H9 (cell line): ENCODE measurements at regions not wholly inside any gene's neighbourhood (a gene's known extent, or its start where the extent isn't known, plus 50 kb on each side); places are given as distances from the start of the nearest gene placed in this dataset.

Source experiments
- DNase-seq: peaks from one replicate; pipeline ENCODE4 v3.0.0-alpha.2; 2017
- H2AFZ ChIP-seq: one replicate; pipeline ENCODE4 v1.6.1; 2013; ENCODE audit warnings: mild to moderate bottlenecking, low read length, control low read depth, moderate library complexity
- H2AK5ac ChIP-seq: 2 replicates; pipeline ENCODE4 v1.6.1; 2013; ENCODE audit warnings: low read length, control low read depth, mixed read lengths; ENCODE audit not compliant: insufficient read length
- H2BK120ac ChIP-seq: one replicate; pipeline ENCODE4 v1.6.1; 2013; ENCODE audit warnings: low read depth, mild to moderate bottlenecking, low read length, control low read depth, inconsistent platforms; ENCODE audit not compliant: poor library complexity, severe bottlenecking
- H2BK12ac ChIP-seq: 2 replicates; pipeline ENCODE4 v1.6.1; 2013; ENCODE audit warnings: low read length, control low read depth, mixed read lengths, low read depth; ENCODE audit not compliant: insufficient read length
- H2BK15ac ChIP-seq: 2 replicates; pipeline ENCODE4 v1.6.1; 2013; ENCODE audit warnings: low read depth, low read length, control low read depth
- H2BK20ac ChIP-seq: one replicate; pipeline ENCODE4 v1.6.1; 2013; ENCODE audit warnings: low read depth, mild to moderate bottlenecking, low read length, control low read depth, inconsistent platforms; ENCODE audit not compliant: poor library complexity, severe bottlenecking
- H2BK5ac ChIP-seq: 2 replicates; pipeline ENCODE4 v1.6.1; 2013; ENCODE audit warnings: low read length, control low read depth, mixed read lengths; ENCODE audit not compliant: insufficient read length
- H3K14ac ChIP-seq: 2 replicates; pipeline ENCODE4 v1.6.1; 2013; ENCODE audit warnings: low read length, control low read depth; ENCODE audit not compliant: insufficient read depth
- H3K18ac ChIP-seq: 2 replicates; pipeline ENCODE4 v1.6.1; 2013; ENCODE audit warnings: low read depth, mild to moderate bottlenecking, mixed read lengths, low read length, control low read depth; ENCODE audit not compliant: insufficient read length
- H3K23ac ChIP-seq: 2 replicates; pipeline ENCODE4 v1.6.1; 2013; ENCODE audit warnings: low read length, control low read depth, mixed read lengths, low read depth; ENCODE audit not compliant: insufficient read length
- H3K23me2 ChIP-seq: 2 replicates; pipeline ENCODE4 v1.6.1; 2013; ENCODE audit warnings: low read depth, mild to moderate bottlenecking, mixed read lengths, low read length, control low read depth; ENCODE audit not compliant: insufficient read length, poor library complexity, severe bottlenecking
- H3K27ac ChIP-seq: 2 replicates; pipeline ENCODE4 v1.5.1; 2013; ENCODE audit warnings: low read length, control low read depth, mixed read lengths, low read depth; ENCODE audit not compliant: insufficient read length
- H3K27me3 ChIP-seq: 2 replicates; pipeline ENCODE4 v1.6.1; 2013; ENCODE audit warnings: low read length, control low read depth, inconsistent platforms; ENCODE audit not compliant: insufficient read depth
- H3K4ac ChIP-seq: 2 replicates; pipeline ENCODE4 v1.6.1; 2013; ENCODE audit warnings: low read depth, mild to moderate bottlenecking, control low read depth, inconsistent platforms, low read length, moderate library complexity
- H3K4me1 ChIP-seq: 2 replicates; pipeline ENCODE4 v1.6.1; 2013; ENCODE audit warnings: low read length, control low read depth, inconsistent platforms; ENCODE audit not compliant: insufficient read depth
- H3K4me2 ChIP-seq: 2 replicates; pipeline ENCODE4 v1.6.1; 2013; ENCODE audit warnings: low read length, control low read depth, mixed read lengths; ENCODE audit not compliant: insufficient read length, insufficient read depth
- H3K56ac ChIP-seq: 2 replicates; pipeline ENCODE4 v1.6.1; 2013; ENCODE audit warnings: low read depth, mild to moderate bottlenecking, mixed read lengths, low read length, control low read depth; ENCODE audit not compliant: insufficient read length
- H3K79me1 ChIP-seq: 2 replicates; pipeline ENCODE4 v1.6.1; 2013; ENCODE audit warnings: low read depth, mild to moderate bottlenecking, moderate library complexity, low read length, control low read depth, inconsistent platforms; ENCODE audit not compliant: insufficient read depth, poor library complexity, severe bottlenecking
- H3K79me2 ChIP-seq: 2 replicates; pipeline ENCODE4 v1.6.1; 2013; ENCODE audit warnings: low read length, control low read depth, inconsistent platforms; ENCODE audit not compliant: insufficient read depth
- H3K9ac ChIP-seq: 2 replicates; pipeline ENCODE4 v1.6.1; 2013; ENCODE audit warnings: low read length, control low read depth, mixed read lengths; ENCODE audit not compliant: insufficient read length; ENCODE audit errors: extremely low read depth
- H3K9me3 ChIP-seq: one replicate; pipeline ENCODE4 v1.6.1; 2013; ENCODE audit warnings: low read depth, low read length, inconsistent platforms; ENCODE audit not compliant: control insufficient read depth
- H3T11ph ChIP-seq: one replicate; pipeline ENCODE4 v1.6.1; 2013; ENCODE audit warnings: mild to moderate bottlenecking, low read length, control low read depth, inconsistent platforms
- H4K20me1 ChIP-seq: one replicate; pipeline ENCODE4 v1.6.1; 2013; ENCODE audit not compliant: control insufficient read depth, insufficient read length, insufficient read depth
- H4K5ac ChIP-seq: 2 replicates; pipeline ENCODE4 v1.6.1; 2013; ENCODE audit warnings: low read depth, mild to moderate bottlenecking, mixed read lengths, low read length, control low read depth; ENCODE audit not compliant: insufficient read length
- H4K8ac ChIP-seq: replicated peaks from 2 replicates; pipeline ENCODE4 v1.6.1; 2013; ENCODE audit warnings: low read length, control low read depth, mixed read lengths, low read depth; ENCODE audit not compliant: insufficient read length
- H4K91ac ChIP-seq: 2 replicates; pipeline ENCODE4 v1.6.1; 2013; ENCODE audit warnings: low read depth, mild to moderate bottlenecking, moderate library complexity, mixed read lengths, low read length, control low read depth; ENCODE audit not compliant: insufficient read length
- H3K27ac Mint-ChIP-seq, 3 experiments: 2 replicates in 2 of 3; 3 replicates in 1 of 3; pipeline ENCODE4 v1.8.0; 2020 to 2021; ENCODE audit warnings: mixed read lengths in 3 of 3, mild to moderate bottlenecking in 1 of 3, moderate library complexity in 1 of 3
- H3K27me3 Mint-ChIP-seq: 2 replicates; pipeline ENCODE4 v1.8.0; 2021; ENCODE audit warnings: low read depth, mild to moderate bottlenecking, moderate library complexity, mixed read lengths
- H3K36me3 Mint-ChIP-seq, 3 experiments: 2 replicates in 2 of 3; 3 replicates in 1 of 3; pipeline ENCODE4 v1.8.0; 2020 to 2021; ENCODE audit warnings: low read depth in 3 of 3, mixed read lengths in 3 of 3; ENCODE audit not compliant: insufficient read depth in 1 of 3
- H3K4me1 Mint-ChIP-seq, 2 experiments: 2 replicates each; pipeline ENCODE4 v1.8.0; 2020; ENCODE audit warnings: mixed read lengths in 2 of 2
- H3K4me3 Mint-ChIP-seq, 2 experiments: 2 replicates in 1 of 2; 3 replicates in 1 of 2; pipeline ENCODE4 v1.8.0; 2020 to 2021; ENCODE audit warnings: mild to moderate bottlenecking in 2 of 2, mixed read lengths in 2 of 2, moderate library complexity in 1 of 2
- H3K9me3 Mint-ChIP-seq, 2 experiments: 2 replicates in 1 of 2; 3 replicates in 1 of 2; pipeline ENCODE4 v1.8.0; 2020; ENCODE audit warnings: mild to moderate bottlenecking in 2 of 2, mixed read lengths in 2 of 2, moderate library complexity in 1 of 2
- CTCF ChIP-seq: fragments of 200-600 bp; sonication (generic); conservative IDR thresholded peaks from 3 replicates; pipeline ENCODE4 v1.8.0; 2021; ENCODE audit warnings: antibody characterized with exemption, mild to moderate bottlenecking

GRCh38 chr6:74415056-74415455, 719.1 kb downstream of the CD109 start:
- Histone ChIP-seq H3K79me2 (no peaks in the 10 kb centered on the region), H3K9ac (no peak overlapping the region), H2AFZ (no peak overlapping the region), H4K5ac (no peak overlapping the region), H2BK12ac (no peak overlapping the region), H3K4ac (no peak overlapping the region), H3K4me2 (no peak overlapping the region), H3K56ac (no peak overlapping the region), H3K27me3 (no peaks in the 10 kb centered on the region), H3K14ac (no peak overlapping the region), H4K20me1 (no peaks in the 10 kb centered on the region), H2BK15ac (no peak overlapping the region), H4K8ac (no peak overlapping the region), H3K4me1 (no peaks in the 10 kb centered on the region), H3T11ph (no peak overlapping the region), H3K27ac (no peak overlapping the region), H3K18ac (no peak overlapping the region), H3K79me1 (no peaks in the 10 kb centered on the region), H2AK5ac (no peak overlapping the region), H3K9me3 (no peaks in the 10 kb centered on the region), H2BK120ac (no peak overlapping the region), H3K23ac (no peak overlapping the region), H2BK5ac (no peak overlapping the region), H2BK20ac (no peak overlapping the region), H4K91ac (no peak overlapping the region), H3K23me2 (no peaks in the 10 kb centered on the region)
- TF ChIP-seq CTCF: no peak
- no peaks in the 10 kb centered on the region for H3K36me3 Mint-ChIP-seq
- H3K4me3 Mint-ChIP-seq: no peak overlapping the region
- H3K4me1 Mint-ChIP-seq: no peaks in the 10 kb centered on the region
- no peak for DNase-seq
- no peak overlapping the region for H3K27ac Mint-ChIP-seq
- no peaks in the 10 kb centered on the region for H3K27me3 Mint-ChIP-seq
- no peaks in the 10 kb centered on the region for H3K9me3 Mint-ChIP-seq
